Right lobe of liver (tissue), 6 donors: ENCODE measurements at regions not wholly inside any gene's neighbourhood (a gene's known extent, or its start where the extent isn't known, plus 50 kb on each side); places are given as distances from the start of the nearest gene placed in this dataset.

Source experiments
- ATAC-seq, 4 donors: fragments of 200-7000 bp; cut with Tn5 transposase; one replicate each; pipeline ENCODE4 v1.9.1; 2020; ENCODE audit warnings: mild to moderate bottlenecking in 4 of 4, moderate library complexity in 4 of 4
- DNase-seq, 3 donors: peaks; one replicate each; pipeline ENCODE4 v3.0.0-alpha.2; 2020
- H3K27ac ChIP-seq, 3 donors: fragments of 200-600 bp; one replicate each; pipeline ENCODE4 v1.8.0; 2022
- H3K27me3 ChIP-seq, 2 donors: fragments of 200-600 bp; one replicate each; pipeline ENCODE4 v1.8.0; 2022
- H3K36me3 ChIP-seq, 4 donors: fragments of 200-600 bp; sonication (generic) in 1 of 4; one replicate each; pipeline versions ENCODE4 v1.5.1 to v1.8.0; 2017 to 2022; ENCODE audit warnings: control low read depth in 1 of 4
- H3K4me1 ChIP-seq, 4 donors: fragments of 200-600 bp; sonication (generic) in 1 of 4; one replicate each; pipeline versions ENCODE4 v1.5.1 to v1.8.0; 2017 to 2022; ENCODE audit warnings: control low read depth in 1 of 4
- H3K4me3 ChIP-seq, 3 donors: fragments of 200-600 bp; one replicate each; pipeline ENCODE4 v1.8.0; 2022
- H3K9me3 ChIP-seq, 4 donors: fragments of 200-600 bp; sonication (generic) in 1 of 4; one replicate each; pipeline versions ENCODE4 v1.5.1 to v1.8.0; 2017 to 2022; ENCODE audit warnings: control low read depth in 1 of 4
- POLR2A ChIP-seq: fragments of 450-650 bp; IDR thresholded peaks from one replicate; pipeline ENCODE4 v1.6.1; 2017; ENCODE audit warnings: antibody characterized with exemption, mild to moderate bottlenecking
- WGBS: methylation state at CpG from one replicate; pipeline ENCODE4 v1.1.6; 2018; ENCODE audit warnings: low coverage, low lambda C conversion rate; ENCODE audit not compliant: insufficient coverage; ENCODE audit errors: missing lambda C conversion rate; 5-methylcytosine and 5-hydroxymethylcytosine counted together
- intact Hi-C, 2 donors: fragments of 100-400 bp; cut with DNase I; formaldehyde crosslinking; loops; one replicate each; pipeline versions ENCODE4 v1.11.2 to v1.14.1; 2022
- TF ChIP-seq, protein P1 (sequence below), 4 donors: fragments of 200-600 bp in 3 of 4; fragments of 450-650 bp in 1 of 4; IDR thresholded peaks; one replicate each; pipeline versions ENCODE4 v1.5.1 to v1.8.0; 2016 to 2022; ENCODE audit warnings: antibody characterized with exemption in 4 of 4, mild to moderate bottlenecking in 2 of 4
- donor health status: DM: no; HTN: yes; CAD: no.
- donor health status: DM: no; HTN: no; CAD: no.
- donor health status: DM: no; HTN: no; CAD: no.
- donor health status: DM: no; HTN: yes; CAD: no.
- donor health status: DM: no; HTN: yes; CAD: no.

DNA sequence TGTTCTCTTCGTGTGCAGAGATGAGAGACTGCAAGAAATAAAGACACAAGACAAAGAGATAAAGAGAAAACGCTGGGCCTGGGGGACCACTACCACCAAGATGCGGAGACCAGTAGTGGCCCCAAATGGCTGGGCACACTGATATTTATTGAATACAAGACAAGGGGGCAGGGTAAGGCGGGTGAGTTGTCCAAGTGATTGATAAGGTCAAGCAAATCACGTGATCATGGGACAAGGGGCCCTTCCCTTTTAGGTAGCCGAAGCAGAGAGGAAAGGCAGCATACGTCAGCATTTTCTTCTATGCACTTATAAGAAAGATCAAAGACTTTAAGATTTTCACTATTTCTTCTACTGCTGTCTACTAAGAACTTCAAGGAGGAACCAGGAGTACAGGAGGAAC, 762.1 kb downstream of the TNS3 start:
- Histone ChIP-seq H3K36me3 (no peaks in the 10 kb centered on the region), H3K9me3 (no peaks in the 10 kb centered on the region), H3K27me3 (no peaks in the 10 kb centered on the region), H3K27ac (no peak overlapping the region), H3K4me3 (no peak overlapping the region), H3K4me1 (no peaks in the 10 kb centered on the region)
- ATAC-seq, result no peak
- intact Hi-C loops, result no loop called here
- no peak for DNase-seq
- WGBS, result 70% methylated on average over 7 of the region's 7 CpGs
- TF ChIP-seq, protein P1, sequence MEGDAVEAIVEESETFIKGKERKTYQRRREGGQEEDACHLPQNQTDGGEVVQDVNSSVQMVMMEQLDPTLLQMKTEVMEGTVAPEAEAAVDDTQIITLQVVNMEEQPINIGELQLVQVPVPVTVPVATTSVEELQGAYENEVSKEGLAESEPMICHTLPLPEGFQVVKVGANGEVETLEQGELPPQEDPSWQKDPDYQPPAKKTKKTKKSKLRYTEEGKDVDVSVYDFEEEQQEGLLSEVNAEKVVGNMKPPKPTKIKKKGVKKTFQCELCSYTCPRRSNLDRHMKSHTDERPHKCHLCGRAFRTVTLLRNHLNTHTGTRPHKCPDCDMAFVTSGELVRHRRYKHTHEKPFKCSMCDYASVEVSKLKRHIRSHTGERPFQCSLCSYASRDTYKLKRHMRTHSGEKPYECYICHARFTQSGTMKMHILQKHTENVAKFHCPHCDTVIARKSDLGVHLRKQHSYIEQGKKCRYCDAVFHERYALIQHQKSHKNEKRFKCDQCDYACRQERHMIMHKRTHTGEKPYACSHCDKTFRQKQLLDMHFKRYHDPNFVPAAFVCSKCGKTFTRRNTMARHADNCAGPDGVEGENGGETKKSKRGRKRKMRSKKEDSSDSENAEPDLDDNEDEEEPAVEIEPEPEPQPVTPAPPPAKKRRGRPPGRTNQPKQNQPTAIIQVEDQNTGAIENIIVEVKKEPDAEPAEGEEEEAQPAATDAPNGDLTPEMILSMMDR (IDR thresholded peaks at IDR 0.05), result no peak
- no peak for TF ChIP-seq POLR2A

DNA sequence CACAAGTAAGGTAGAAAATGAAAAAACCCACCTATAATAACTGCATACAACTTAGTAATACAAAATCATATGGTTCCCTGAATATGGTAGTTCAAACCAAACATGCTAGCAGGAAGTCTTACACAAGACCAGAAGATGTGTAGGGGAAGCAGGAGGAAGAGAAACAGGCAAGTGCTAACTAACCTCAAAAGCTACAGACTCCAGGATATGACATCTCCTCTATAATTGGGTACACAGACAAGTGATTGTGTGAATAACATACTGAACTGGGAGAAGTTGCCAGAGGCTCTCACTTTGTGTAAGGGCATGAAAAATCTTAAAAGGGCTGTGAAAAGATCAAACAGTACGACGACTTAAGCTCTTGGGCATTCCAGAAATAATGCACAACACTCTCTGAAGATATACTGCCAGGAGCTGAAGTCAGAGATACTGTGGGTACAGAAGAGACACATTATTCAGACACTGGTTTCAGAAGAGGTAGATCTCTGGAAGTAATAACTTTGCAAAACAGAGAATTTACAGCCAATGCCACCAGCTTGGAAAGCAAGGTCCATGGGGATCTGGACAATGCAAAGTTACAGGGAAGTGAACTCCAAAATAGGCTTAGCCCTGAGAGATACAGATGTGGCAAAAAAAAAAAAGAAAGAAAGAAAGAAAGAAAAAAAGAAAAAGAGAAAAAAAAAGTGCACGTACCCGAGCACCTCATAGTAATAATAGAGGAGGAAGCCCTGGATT, 767.2 kb downstream of the TNS3 start:
- DNase-seq (no peak), ATAC-seq (no peak)
- no peak overlapping the region for H3K4me3 ChIP-seq
- no peaks in the 10 kb centered on the region for H3K36me3 ChIP-seq
- no peaks in the 10 kb centered on the region for H3K27me3 ChIP-seq
- H3K9me3 ChIP-seq, result no peaks in the 10 kb centered on the region
- 96% methylated on average over 4 of the region's 4 CpGs for WGBS
- no peaks in the 10 kb centered on the region for H3K4me1 ChIP-seq
- TF ChIP-seq, protein P1 (IDR thresholded peaks at IDR 0.05), result no peak
- TF ChIP-seq POLR2A, result no peak
- no peak overlapping the region for H3K27ac ChIP-seq
- intact Hi-C loops, result no loop called here

DNA sequence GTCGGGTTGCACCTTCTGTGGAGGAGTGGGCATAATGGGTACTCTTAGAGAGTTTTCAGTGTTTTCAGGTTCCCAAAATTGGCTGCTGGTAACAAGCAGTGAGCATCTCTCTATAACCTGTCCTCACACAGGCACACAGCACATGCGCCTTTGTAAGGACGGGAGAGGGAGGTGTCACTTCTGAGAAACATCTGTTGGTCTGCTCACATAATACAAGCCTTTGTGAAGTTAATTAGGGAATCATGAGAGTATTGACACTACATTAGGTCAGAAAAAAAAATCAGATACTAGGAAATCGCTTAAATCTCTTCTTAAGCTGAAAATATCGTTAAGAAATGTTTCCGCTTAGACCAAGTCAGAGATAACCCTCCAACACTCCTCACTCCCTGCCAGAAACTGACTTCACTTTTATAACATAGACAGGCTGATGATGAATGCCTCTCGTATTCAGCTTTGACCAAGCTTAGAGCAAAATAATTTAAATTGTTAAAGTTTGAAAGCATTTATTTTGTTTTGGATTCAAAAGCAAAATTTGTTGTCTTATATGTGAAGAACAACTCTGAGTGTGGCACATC, 769.7 kb downstream of the TNS3 start:
- ATAC-seq (no peak), DNase-seq (no peak)
- no peaks in the 10 kb centered on the region for H3K4me1 ChIP-seq
- H3K27me3 ChIP-seq, result no peaks in the 10 kb centered on the region
- no peak overlapping the region for H3K4me3 ChIP-seq
- no peaks in the 10 kb centered on the region for H3K9me3 ChIP-seq
- H3K36me3 ChIP-seq, result no peaks in the 10 kb centered on the region
- intact Hi-C loops, result no loop called here
- H3K27ac ChIP-seq, result no peak overlapping the region
- TF ChIP-seq, protein P1 (IDR thresholded peaks at IDR 0.05), result no peak
- no peak for TF ChIP-seq POLR2A
- 75% methylated on average over 7 of the region's 7 CpGs for WGBS

DNA sequence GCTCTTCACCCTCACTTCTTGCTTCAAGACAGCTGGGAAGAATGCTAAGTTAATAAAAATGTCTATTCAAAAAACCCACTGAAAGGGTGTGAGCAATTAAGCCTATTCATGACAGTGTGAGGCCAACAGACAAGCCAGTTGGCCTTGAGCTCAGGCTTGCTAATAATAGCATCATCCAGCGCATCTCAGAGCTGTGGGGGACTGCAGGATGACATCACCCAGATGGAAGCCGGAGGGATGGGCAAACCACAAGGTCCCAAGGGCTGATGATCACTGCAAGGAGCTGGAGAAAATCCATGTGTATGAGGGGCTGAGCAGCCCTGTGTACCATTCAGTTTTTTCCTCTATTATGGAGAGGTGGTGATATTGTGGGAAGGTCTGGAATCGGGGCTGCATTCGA, 770.4 kb downstream of the TNS3 start:
- DNase-seq (no peak), ATAC-seq (peak in 1 of 4 donors; percentile 49)
- Histone ChIP-seq H3K27ac (no peak overlapping the region), H3K9me3 (no peaks in the 10 kb centered on the region), H3K4me3 (no peak overlapping the region), H3K27me3 (no peaks in the 10 kb centered on the region), H3K4me1 (no peaks in the 10 kb centered on the region), H3K36me3 (no peaks in the 10 kb centered on the region)
- intact Hi-C loops, result no loop called here
- no peak for TF ChIP-seq POLR2A
- TF ChIP-seq, protein P1 (IDR thresholded peaks at IDR 0.05), result no peak
- WGBS, result 50% methylated on average over 2 of the region's 4 CpGs
